Loucy (cell line): ENCODE measurements at regions not wholly inside any gene's neighbourhood (a gene's known extent, or its start where the extent isn't known, plus 50 kb on each side); places are given as distances from the start of the nearest gene placed in this dataset.

Experiments
- H2AFZ ChIP-seq: fragments of 200-600 bp; sonication (generic); 2 replicates; pipeline ENCODE4 v1.6.0; 2016; ENCODE audit warnings: antibody characterized with exemption, mild to moderate bottlenecking, low read length, moderate library complexity
- H3F3A ChIP-seq: fragments of 200-600 bp; 2 replicates; pipeline ENCODE4 v1.6.0; 2016; ENCODE audit warnings: antibody characterized with exemption, low read depth, mild to moderate bottlenecking
- H3K27me3 ChIP-seq: fragments of 200-600 bp; sonication (generic); 2 replicates; pipeline ENCODE4 v1.6.1; 2014; ENCODE audit warnings: low read length, mild to moderate bottlenecking; ENCODE audit not compliant: insufficient read depth, poor library complexity, severe bottlenecking
- H3K36me3 ChIP-seq: fragments of 200-600 bp; sonication (generic); 2 replicates; pipeline ENCODE4 v1.6.1; 2016; ENCODE audit warnings: low read length; ENCODE audit not compliant: insufficient read depth
- H3K4me1 ChIP-seq: fragments of 200-600 bp; sonication (generic); 2 replicates; pipeline ENCODE4 v1.5.1; 2014; ENCODE audit warnings: low read length, mild to moderate bottlenecking; ENCODE audit not compliant: insufficient read depth, poor library complexity, severe bottlenecking
- H3K4me2 ChIP-seq: fragments of 200-600 bp; sonication (generic); 2 replicates; pipeline ENCODE4 v1.6.0; 2014; ENCODE audit warnings: antibody characterized with exemption, low read length, low read depth, mild to moderate bottlenecking; ENCODE audit not compliant: poor library complexity, severe bottlenecking
- H3K4me3 ChIP-seq: fragments of 200-600 bp; sonication (generic); 2 replicates; pipeline ENCODE4 v1.5.1; 2014; ENCODE audit warnings: low read length, mild to moderate bottlenecking, mixed read lengths; ENCODE audit not compliant: poor library complexity, severe bottlenecking
- H3K79me2 ChIP-seq: fragments of 200-600 bp; sonication (generic); 2 replicates; pipeline ENCODE4 v1.6.1; 2014; ENCODE audit warnings: low read length; ENCODE audit not compliant: insufficient read depth
- H3K9ac ChIP-seq: fragments of 200-600 bp; sonication (generic); 2 replicates; pipeline ENCODE4 v1.6.0; 2014; ENCODE audit warnings: mild to moderate bottlenecking, low read depth, low read length, moderate library complexity; ENCODE audit not compliant: poor library complexity, severe bottlenecking
- H3K9me2 ChIP-seq: fragments of 200-600 bp; sonication (generic); replicated peaks from 2 replicates; pipeline ENCODE4 v1.6.1; 2016; ENCODE audit warnings: low read depth, low read length, mixed read lengths
- H3K9me3 ChIP-seq: fragments of 200-600 bp; sonication (generic); 2 replicates; pipeline ENCODE4 v1.6.1; 2014; ENCODE audit warnings: mild to moderate bottlenecking, antibody characterized with exemption, low read length, low read depth; ENCODE audit not compliant: insufficient read depth
- H4K20me1 ChIP-seq: fragments of 200-600 bp; sonication (generic); 2 replicates; pipeline ENCODE4 v1.6.0; 2014; ENCODE audit warnings: antibody characterized with exemption, low read length, mild to moderate bottlenecking; ENCODE audit not compliant: insufficient read depth, poor library complexity, severe bottlenecking
- CTCF ChIP-seq: fragments of 200-600 bp; sonication (generic); conservative IDR thresholded peaks from 2 replicates; pipeline ENCODE4 v1.5.1; 2014; ENCODE audit warnings: mild to moderate bottlenecking, antibody characterized with exemption, low read length
- EZH2phosphoT487 ChIP-seq: fragments of 200-600 bp; IDR thresholded peaks from 2 replicates; pipeline ENCODE4 v1.6.1; 2018; ENCODE audit warnings: antibody characterized with exemption, mild to moderate bottlenecking, moderate library complexity, borderline replicate concordance

DNA sequence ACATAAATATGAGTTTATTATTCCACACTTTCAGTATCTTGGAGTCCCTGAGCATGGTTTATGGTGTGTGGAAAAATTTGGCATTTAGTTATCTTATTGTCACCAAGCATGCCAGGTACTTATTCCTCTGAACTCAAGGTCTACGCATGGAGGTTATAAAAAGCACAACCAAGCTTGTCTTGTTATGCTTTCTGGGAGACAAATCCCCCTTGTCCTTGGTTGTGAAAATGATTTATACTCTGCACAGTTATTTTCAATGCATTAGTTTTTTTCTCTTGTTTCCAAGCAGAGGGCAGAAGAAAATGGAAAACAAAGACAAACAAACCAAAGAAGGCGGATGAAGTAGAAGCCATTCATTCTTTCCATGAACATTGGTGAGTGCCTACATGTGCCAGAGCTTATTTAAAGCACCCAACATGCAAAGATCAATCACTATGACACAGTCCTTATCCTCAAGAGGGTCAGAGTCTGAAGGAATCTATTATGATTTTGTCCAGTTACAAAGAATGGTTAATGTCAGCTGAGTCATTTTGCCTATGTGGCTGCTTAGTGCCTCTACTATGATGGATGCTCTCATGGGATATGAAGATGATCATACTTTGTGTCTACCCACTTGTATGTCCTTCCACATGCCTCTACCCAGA, 323.1 kb downstream of the TENT4A start:
- Histone ChIP-seq H2AFZ (no peak overlapping the region), H3K27me3 (no peaks in the 10 kb centered on the region), H3K4me3 (no peak overlapping the region), H4K20me1 (no peaks in the 10 kb centered on the region), H3K9me2 (no peaks in the 10 kb centered on the region), H3K4me2 (no peak overlapping the region), H3K4me1 (no peaks in the 10 kb centered on the region), H3K79me2 (no peaks in the 10 kb centered on the region), H3F3A (no peaks in the 10 kb centered on the region), H3K36me3 (no peaks in the 10 kb centered on the region), H3K9me3 (no peaks in the 10 kb centered on the region), H3K9ac (no peak overlapping the region)
- TF ChIP-seq EZH2phosphoT487 (no peak), CTCF (no peak)

DNA sequence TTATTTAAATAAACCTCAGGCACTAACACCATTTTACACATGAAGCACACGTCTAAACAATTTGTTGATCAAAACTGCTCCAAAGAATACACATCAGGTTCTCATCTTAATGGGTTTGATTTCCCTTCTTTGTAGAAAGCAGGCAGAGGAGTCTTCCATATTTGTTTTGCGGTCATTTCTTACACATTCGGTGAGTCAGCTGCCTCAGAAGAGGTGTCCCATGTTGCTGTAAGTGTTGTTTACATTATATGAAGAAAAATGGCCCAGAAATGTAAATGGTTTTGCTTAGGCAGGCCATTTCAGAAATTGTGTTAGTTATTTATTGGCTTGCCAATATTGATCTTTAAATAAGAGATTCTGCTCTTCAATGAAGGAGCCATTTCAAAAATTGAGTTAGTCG, 325.8 kb downstream of the TENT4A start:
- Histone ChIP-seq H3K9me2 (no peaks in the 10 kb centered on the region), H3F3A (no peaks in the 10 kb centered on the region)

DNA sequence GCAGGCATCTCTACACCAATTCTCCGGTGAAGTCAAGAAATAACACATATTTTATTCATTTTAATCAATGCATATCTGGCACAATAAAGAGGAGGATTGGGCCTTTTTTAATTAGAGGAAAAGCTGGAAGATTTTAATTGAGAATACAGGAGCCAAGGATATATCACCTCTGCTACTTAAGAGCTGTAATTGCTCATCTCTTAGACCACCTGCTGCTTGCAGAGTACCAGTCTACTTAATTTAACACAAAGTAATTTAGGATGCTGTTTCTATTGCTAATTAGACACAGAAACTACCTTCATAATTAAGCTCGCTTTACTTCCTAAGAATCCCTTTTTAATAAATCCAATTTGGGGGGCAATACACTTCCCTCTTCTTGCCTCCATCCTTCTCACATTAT, 326.9 kb downstream of the TENT4A start:
- Histone ChIP-seq H3K4me3 (no peak overlapping the region), H3K9ac (no peak overlapping the region), H3K9me3 (no peaks in the 10 kb centered on the region), H3K9me2 (no peaks in the 10 kb centered on the region), H3K4me1 (no peaks in the 10 kb centered on the region), H2AFZ (no peak overlapping the region), H3K4me2 (no peak overlapping the region), H3F3A (no peaks in the 10 kb centered on the region), H3K79me2 (no peaks in the 10 kb centered on the region), H4K20me1 (no peaks in the 10 kb centered on the region), H3K36me3 (no peaks in the 10 kb centered on the region), H3K27me3 (no peaks in the 10 kb centered on the region)
- TF ChIP-seq EZH2phosphoT487, result no peak
- TF ChIP-seq CTCF, result no peak

More for the DNA sequence above, 325.8 kb downstream of the TENT4A start:
- H4K20me1 ChIP-seq, result no peaks in the 10 kb centered on the region
- no peaks in the 10 kb centered on the region for H3K9me3 ChIP-seq
- no peak overlapping the region for H3K9ac ChIP-seq
- no peaks in the 10 kb centered on the region for H3K4me1 ChIP-seq
- H3K36me3 ChIP-seq, result no peaks in the 10 kb centered on the region
- H2AFZ ChIP-seq, result no peak overlapping the region
- H3K4me3 ChIP-seq, result no peak overlapping the region
- H3K4me2 ChIP-seq, result no peak overlapping the region
- TF ChIP-seq EZH2phosphoT487, result no peak
- no peak for TF ChIP-seq CTCF
- no peaks in the 10 kb centered on the region for H3K27me3 ChIP-seq
- no peaks in the 10 kb centered on the region for H3K79me2 ChIP-seq
